Choroid plexus epithelial cell (primary cell): ENCODE measurements at regions not wholly inside any gene's neighbourhood (a gene's known extent, or its start where the extent isn't known, plus 50 kb on each side); places are given as distances from the start of the nearest gene placed in this dataset.
A peak's percentile ranks its signal among the peaks of the same experiment; 100 is the strongest.
"Not testable (repeated sequence)": the region's sequence is repeated elsewhere in the genome, so short reads cannot be mapped to it uniquely, and the experiment has no call there.

Experiments
- DNase-seq: peaks from one replicate; pipeline ENCODE4 v3.0.0-alpha.2; 2010; ENCODE audit warnings: low read depth
- H3K4me3 ChIP-seq: 2 replicates; pipeline ENCODE4 v1.5.1; 2011; ENCODE audit warnings: low read depth, mild to moderate bottlenecking, control low read depth, low read length, moderate library complexity
- CTCF ChIP-seq: conservative IDR thresholded peaks from 2 replicates; pipeline ENCODE4 v1.5.1; 2011; ENCODE audit warnings: low read depth, mild to moderate bottlenecking, control low read depth, inconsistent platforms, low read length, moderate library complexity

- TF ChIP-seq CTCF: no peak
- no peak for DNase-seq
- no peak overlapping the region for H3K4me3 ChIP-seq
These were observed 274.1 kb upstream of the DAAM1 start for GRCh38 chr14:58914279-58914855.

- no peak overlapping the region for H3K4me3 ChIP-seq
- DNase-seq: no peak
- TF ChIP-seq CTCF: no peak
These were observed 272.8 kb upstream of the DAAM1 start for GRCh38 chr14:58915646-58916045.

GRCh38 chr14:58918066-58918738, 270.3 kb upstream of the DAAM1 start:
- TF ChIP-seq CTCF: no peak
- no peak for DNase-seq
- no peak overlapping the region for H3K4me3 ChIP-seq

- peak; percentile 52 for DNase-seq
- no peak for TF ChIP-seq CTCF
- H3K4me3 ChIP-seq: no peak overlapping the region
These were observed 269.2 kb upstream of the DAAM1 start for GRCh38 chr14:58919217-58919616.

- DNase-seq: no peak
- no peak for TF ChIP-seq CTCF
- H3K4me3 ChIP-seq: no peak overlapping the region
These were observed 268.2 kb upstream of the DAAM1 start for GRCh38 chr14:58920230-58920629.

GRCh38 chr14:58922201-58922940, 266.1 kb upstream of the DAAM1 start:
- DNase-seq: not testable (repeated sequence)

GRCh38 chr14:58923751-58924405, 264.6 kb upstream of the DAAM1 start:
- no peak overlapping the region for H3K4me3 ChIP-seq
- DNase-seq: no peak
- no peak for TF ChIP-seq CTCF

More at GRCh38 chr14:58922201-58922940, 266.1 kb upstream of the DAAM1 start:
- not testable (repeated sequence) for H3K4me3 ChIP-seq
